Lower lobe of right lung (tissue), 2 donors: ENCODE measurements at regions not wholly inside any gene's neighbourhood (a gene's known extent, or its start where the extent isn't known, plus 50 kb on each side); places are given as distances from the start of the nearest gene placed in this dataset.
"Not testable (repeated sequence)": the region's sequence is repeated elsewhere in the genome, so short reads cannot be mapped to it uniquely, and the experiment has no call there.

ENCODE experiments used
- ATAC-seq, 2 donors: fragments of 200-7000 bp; cut with Tn5 transposase; one replicate each; pipeline ENCODE4 v1.9.1; 2020 to 2022; ENCODE audit warnings: mild to moderate bottlenecking in 2 of 2, moderate library complexity in 2 of 2
- DNase-seq: peaks from one replicate; pipeline ENCODE4 v3.0.0-alpha.2; 2020
- H3K27ac ChIP-seq: fragments of 200-600 bp; one replicate; pipeline ENCODE4 v1.8.0; 2022
- H3K27me3 ChIP-seq: fragments of 200-600 bp; one replicate; pipeline ENCODE4 v1.8.0; 2022; ENCODE audit warnings: low read depth
- H3K36me3 ChIP-seq: fragments of 200-600 bp; one replicate; pipeline ENCODE4 v1.8.0; 2022; ENCODE audit warnings: mild to moderate bottlenecking
- H3K4me1 ChIP-seq: fragments of 200-600 bp; one replicate; pipeline ENCODE4 v1.8.0; 2022
- H3K4me3 ChIP-seq: fragments of 200-600 bp; one replicate; pipeline ENCODE4 v1.8.0; 2022; ENCODE audit warnings: mild to moderate bottlenecking
- H3K9me3 ChIP-seq: fragments of 200-600 bp; one replicate; pipeline ENCODE4 v1.8.0; 2022
- CTCF ChIP-seq: fragments of 200-600 bp; IDR thresholded peaks from one replicate; pipeline ENCODE4 v1.8.0; 2022; ENCODE audit warnings: antibody characterized with exemption, mild to moderate bottlenecking
- intact Hi-C: fragments of 100-400 bp; cut with DNase I; formaldehyde crosslinking; loops from one replicate; pipeline ENCODE4 v1.11.0; 2022
- donor health status: DM: no; HTN: yes; CAD: no; lungs with severe emphysema.

DNA sequence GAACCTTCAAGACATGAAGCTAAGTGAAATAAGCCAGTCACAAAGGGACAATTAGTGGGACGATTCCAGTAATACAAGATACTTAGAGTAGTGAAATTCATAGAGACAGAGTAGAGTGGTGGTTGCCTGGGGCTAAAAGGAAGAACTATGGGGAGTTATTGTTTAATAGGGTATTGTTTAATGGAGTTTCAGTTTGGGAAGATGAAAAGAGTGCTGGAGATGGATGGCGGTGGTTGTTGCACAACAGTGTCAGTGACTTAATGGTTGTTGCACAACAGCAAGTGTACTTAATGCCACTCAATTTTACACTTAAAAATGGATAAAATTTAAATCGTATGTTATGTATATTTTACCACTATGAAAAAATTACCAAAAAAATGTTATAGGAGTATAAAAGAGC lies 209.7 kb upstream of the TENT5A start:
- no peaks in the 10 kb centered on the region for H3K36me3 ChIP-seq
- H3K27me3 ChIP-seq, result no peaks in the 10 kb centered on the region
- no peaks in the 10 kb centered on the region for H3K4me1 ChIP-seq
- intact Hi-C loops, result no loop called here
- no peak for DNase-seq
- ATAC-seq, result no peak
- no peak overlapping the region for H3K27ac ChIP-seq
- TF ChIP-seq CTCF, result no peak
- no peak overlapping the region for H3K4me3 ChIP-seq
- no peaks in the 10 kb centered on the region for H3K9me3 ChIP-seq

- Histone ChIP-seq H3K9me3 (no peaks in the 10 kb centered on the region), H3K27ac (no peak overlapping the region)
These were observed 198.4 kb upstream of the TENT5A start for GRCh38 chr6:81950877-81951276.

DNA sequence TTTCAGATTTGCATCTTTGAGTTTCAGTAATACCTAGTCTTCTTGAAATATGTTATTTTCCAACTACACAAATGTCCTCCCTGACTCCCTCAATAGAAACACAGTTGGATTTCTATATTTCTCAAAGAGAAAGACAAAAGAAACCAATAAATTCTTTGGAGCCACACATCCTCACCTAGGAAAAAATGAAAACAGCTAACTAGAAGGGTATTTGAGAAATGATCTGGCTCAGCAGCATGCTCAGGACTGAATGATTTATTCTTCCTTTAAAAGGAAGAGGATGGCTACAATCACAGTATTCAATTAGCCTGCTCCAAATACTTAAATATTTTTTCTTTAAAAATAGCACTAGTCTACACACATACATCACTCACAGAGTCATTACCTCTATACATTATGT lies 196.4 kb upstream of the TENT5A start:
- no peaks in the 10 kb centered on the region for H3K4me1 ChIP-seq
- H3K27ac ChIP-seq, result no peak overlapping the region
- TF ChIP-seq CTCF, result no peak
- DNase-seq, result no peak
- no peak overlapping the region for H3K4me3 ChIP-seq
- no peak for ATAC-seq
- intact Hi-C loops, result no loop called here
- no peaks in the 10 kb centered on the region for H3K27me3 ChIP-seq
- no peaks in the 10 kb centered on the region for H3K36me3 ChIP-seq
- H3K9me3 ChIP-seq, result no peaks in the 10 kb centered on the region

More at GRCh38 chr6:81950877-81951276, 198.4 kb upstream of the TENT5A start:
- intact Hi-C loops, result no loop called here
- no peaks in the 10 kb centered on the region for H3K36me3 ChIP-seq
- H3K4me1 ChIP-seq, result no peaks in the 10 kb centered on the region
- ATAC-seq (no peak), DNase-seq (no peak)
- H3K4me3 ChIP-seq, result no peak overlapping the region
- no peaks in the 10 kb centered on the region for H3K27me3 ChIP-seq
- TF ChIP-seq CTCF, result no peak

GRCh38 chr6:81948196-81948595 lies 195.7 kb upstream of the TENT5A start:
- H3K4me1 ChIP-seq, intact Hi-C loops, H3K4me3 ChIP-seq, ATAC-seq, H3K27me3 ChIP-seq, H3K27ac ChIP-seq, DNase-seq, H3K9me3 ChIP-seq, H3K36me3 ChIP-seq: not testable (repeated sequence)

- Histone ChIP-seq H3K27me3 (no peaks in the 10 kb centered on the region), H3K27ac (no peak overlapping the region), H3K4me1 (no peaks in the 10 kb centered on the region), H3K9me3 (no peaks in the 10 kb centered on the region), H3K4me3 (no peak overlapping the region), H3K36me3 (no peaks in the 10 kb centered on the region)
- no peak for ATAC-seq
- no peak for DNase-seq
- TF ChIP-seq CTCF, result no peak
- intact Hi-C loops, result no loop called here
These were observed 192.2 kb upstream of the TENT5A start for GRCh38 chr6:81944661-81945060.

GRCh38 chr6:81942842-81943241 lies 190.4 kb upstream of the TENT5A start:
- ATAC-seq, intact Hi-C loops, H3K36me3 ChIP-seq: not testable (repeated sequence)

DNA sequence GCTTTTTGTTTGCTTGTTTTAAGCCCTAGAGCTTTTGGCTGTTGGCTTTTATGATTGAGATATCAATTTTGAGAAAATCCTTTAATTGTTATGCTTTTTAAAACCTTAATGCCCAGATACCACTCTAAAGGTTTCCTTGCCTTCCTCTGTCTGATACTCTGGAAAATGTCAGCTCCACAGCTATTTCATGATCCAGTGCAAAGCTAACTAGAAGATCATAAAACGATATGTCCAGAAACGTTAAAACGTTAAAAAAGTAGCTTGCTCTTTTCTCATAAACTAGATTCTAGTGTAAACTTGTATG lies 189.5 kb upstream of the TENT5A start:
- Histone ChIP-seq H3K36me3 (no peaks in the 10 kb centered on the region), H3K4me3 (no peak overlapping the region), H3K27me3 (no peaks in the 10 kb centered on the region), H3K9me3 (no peaks in the 10 kb centered on the region), H3K27ac (no peak overlapping the region), H3K4me1 (peaks cover 14% of the 10 kb centered on the region)
- ATAC-seq (no peak), DNase-seq (no peak)
- no peak for TF ChIP-seq CTCF
- intact Hi-C loops, result no loop called here

More at GRCh38 chr6:81942842-81943241, 190.4 kb upstream of the TENT5A start:
- H3K4me1 ChIP-seq, result peaks cover 14% of the 10 kb centered on the region
- DNase-seq, H3K27me3 ChIP-seq, H3K4me3 ChIP-seq, H3K9me3 ChIP-seq, H3K27ac ChIP-seq: not testable (repeated sequence)
